ENCODE measurements at regions not wholly inside any gene's neighbourhood (a gene's known extent, or its start where the extent isn't known, plus 50 kb on each side); places are given as distances from the start of the nearest gene placed in this dataset.
A peak's percentile ranks its signal among the peaks of the same experiment; 100 is the strongest.

GRCh38 chr16:11479916-11480315 lies 106.8 kb downstream of the LITAF start:
- H3K9me3 ChIP-seq (ENCODE audit: insufficient read depth, low read depth, low read length) = no peaks in the 10 kb centered on the region
- peaks cover 11% of the 10 kb centered on the region for H3K27me3 Mint-ChIP-seq (ENCODE audit: low read depth, unreplicated experiment)
- no peaks in the 10 kb centered on the region for H3K36me3 Mint-ChIP-seq (ENCODE audit: low read depth, unreplicated experiment)
- DNase-seq (ENCODE audit: low read depth) = no peak
- H3K4me1 Mint-ChIP-seq (ENCODE audit: low read depth, unreplicated experiment) = no peaks in the 10 kb centered on the region
- no peaks in the 10 kb centered on the region for H3K36me3 ChIP-seq (ENCODE audit: insufficient read depth, low read length)
- no peak overlapping the region for H3K27ac Mint-ChIP-seq (ENCODE audit: unreplicated experiment)
- no peak overlapping the region for H3K27ac ChIP-seq (ENCODE audit: low read depth, low read length)
- H3K27me3 ChIP-seq (ENCODE audit: insufficient read depth, low read length) = no peaks in the 10 kb centered on the region
- no peak for FAIRE-seq
- H2AFZ ChIP-seq (ENCODE audit: low read depth, low read length) = no peak overlapping the region
- no peaks in the 10 kb centered on the region for H3K79me2 ChIP-seq (ENCODE audit: insufficient read depth, low read length)
- no peak for TF ChIP-seq CTCF (IDR thresholded peaks at IDR 0.05; ENCODE audit: insufficient read depth, low read depth, low read length)
- no peak for TF ChIP-seq EZH2 (IDR thresholded peaks at IDR 0.05; ENCODE audit: insufficient read depth, low read length)
- no peak overlapping the region for H3K4me3 Mint-ChIP-seq (ENCODE audit: unreplicated experiment)
- no peak overlapping the region for H3K4me2 ChIP-seq (ENCODE audit: low read length)
- H3K4me1 ChIP-seq (ENCODE audit: insufficient read depth, low read length) = no peaks in the 10 kb centered on the region
- no peak overlapping the region for H3K9ac ChIP-seq (ENCODE audit: low read length)
- peaks cover 27% of the 10 kb centered on the region for H3K9me3 Mint-ChIP-seq (ENCODE audit: unreplicated experiment)
- no peak overlapping the region for H3K4me3 ChIP-seq (ENCODE audit: insufficient read depth, low read depth, low read length)
- no peaks in the 10 kb centered on the region for H4K20me1 ChIP-seq (ENCODE audit: insufficient read depth, low read length)

- TF ChIP-seq EZH2 (IDR thresholded peaks at IDR 0.05; ENCODE audit: insufficient read depth, low read length) (no peak), CTCF (IDR thresholded peaks at IDR 0.05; ENCODE audit: insufficient read depth, low read depth, low read length) (no peak)
- Histone ChIP-seq H3K27ac (ENCODE audit: low read depth, low read length) (no peak overlapping the region), H3K4me1 (ENCODE audit: insufficient read depth, low read length) (no peaks in the 10 kb centered on the region), H3K27me3 (ENCODE audit: insufficient read depth, low read length) (no peaks in the 10 kb centered on the region), H3K9ac (ENCODE audit: low read length) (no peak overlapping the region), H3K9me3 (ENCODE audit: insufficient read depth, low read depth, low read length) (no peaks in the 10 kb centered on the region), H4K20me1 (ENCODE audit: insufficient read depth, low read length) (no peaks in the 10 kb centered on the region), H3K36me3 (ENCODE audit: insufficient read depth, low read length) (no peaks in the 10 kb centered on the region), H3K4me2 (ENCODE audit: low read length) (no peak overlapping the region), H3K79me2 (ENCODE audit: insufficient read depth, low read length) (no peaks in the 10 kb centered on the region), H2AFZ (ENCODE audit: low read depth, low read length) (no peak overlapping the region), H3K4me3 (ENCODE audit: insufficient read depth, low read depth, low read length) (no peak overlapping the region)
- peaks cover 1% of the 10 kb centered on the region for H3K36me3 Mint-ChIP-seq (ENCODE audit: low read depth, unreplicated experiment)
- DNase-seq (ENCODE audit: low read depth) = no peak
- H3K4me1 Mint-ChIP-seq (ENCODE audit: low read depth, unreplicated experiment) = no peaks in the 10 kb centered on the region
- H3K27me3 Mint-ChIP-seq (ENCODE audit: low read depth, unreplicated experiment) = peaks cover 8% of the 10 kb centered on the region
- H3K9me3 Mint-ChIP-seq (ENCODE audit: unreplicated experiment) = peaks cover 27% of the 10 kb centered on the region
- no peak overlapping the region for H3K4me3 Mint-ChIP-seq (ENCODE audit: unreplicated experiment)
- no peak overlapping the region for H3K27ac Mint-ChIP-seq (ENCODE audit: unreplicated experiment)
- no peak for FAIRE-seq
These were observed 106.1 kb downstream of the LITAF start for GRCh38 chr16:11480634-11481033.

- no peak overlapping the region for H3K4me3 ChIP-seq (ENCODE audit: insufficient read depth, low read depth, low read length)
- H3K4me3 Mint-ChIP-seq (ENCODE audit: unreplicated experiment) = no peak overlapping the region
- H3K36me3 ChIP-seq (ENCODE audit: insufficient read depth, low read length) = no peaks in the 10 kb centered on the region
- H3K27me3 Mint-ChIP-seq (ENCODE audit: low read depth, unreplicated experiment) = peaks cover 3% of the 10 kb centered on the region
- no peak overlapping the region for H3K4me2 ChIP-seq (ENCODE audit: low read length)
- FAIRE-seq (no peak), DNase-seq (ENCODE audit: low read depth) (no peak)
- no peaks in the 10 kb centered on the region for H3K4me1 Mint-ChIP-seq (ENCODE audit: low read depth, unreplicated experiment)
- H3K9me3 Mint-ChIP-seq (ENCODE audit: unreplicated experiment) = peaks cover 27% of the 10 kb centered on the region
- no peaks in the 10 kb centered on the region for H3K27me3 ChIP-seq (ENCODE audit: insufficient read depth, low read length)
- no peaks in the 10 kb centered on the region for H3K4me1 ChIP-seq (ENCODE audit: insufficient read depth, low read length)
- no peak overlapping the region for H3K9ac ChIP-seq (ENCODE audit: low read length)
- no peaks in the 10 kb centered on the region for H3K79me2 ChIP-seq (ENCODE audit: insufficient read depth, low read length)
- H3K36me3 Mint-ChIP-seq (ENCODE audit: low read depth, unreplicated experiment) = peaks cover 2% of the 10 kb centered on the region
- H4K20me1 ChIP-seq (ENCODE audit: insufficient read depth, low read length) = no peaks in the 10 kb centered on the region
- no peaks in the 10 kb centered on the region for H3K9me3 ChIP-seq (ENCODE audit: insufficient read depth, low read depth, low read length)
- H3K27ac ChIP-seq (ENCODE audit: low read depth, low read length) = no peak overlapping the region
- peak overlapping the region; percentile 34 for H2AFZ ChIP-seq (ENCODE audit: low read depth, low read length)
- TF ChIP-seq CTCF (IDR thresholded peaks at IDR 0.05; ENCODE audit: insufficient read depth, low read depth, low read length) (no peak), EZH2 (IDR thresholded peaks at IDR 0.05; ENCODE audit: insufficient read depth, low read length) (no peak)
- H3K27ac Mint-ChIP-seq (ENCODE audit: unreplicated experiment) = no peak overlapping the region
These were observed 104.7 kb downstream of the LITAF start for GRCh38 chr16:11481987-11482386.

All from astrocyte (in vitro differentiated cells and primary cell).